ENCODE measurements at regions not wholly inside any gene's neighbourhood (a gene's known extent, or its start where the extent isn't known, plus 50 kb on each side); places are given as distances from the start of the nearest gene placed in this dataset.

- H3K9me3 Mint-ChIP-seq, result no peaks in the 10 kb centered on the region
- H3K27me3 Mint-ChIP-seq, result no peaks in the 10 kb centered on the region
- no peak for ATAC-seq (replicated peaks)
- H3K27ac Mint-ChIP-seq, result no peak overlapping the region
- no peaks in the 10 kb centered on the region for H3K36me3 Mint-ChIP-seq (ENCODE audit: low read depth)
- H3K4me3 Mint-ChIP-seq, result no peak overlapping the region
- no peaks in the 10 kb centered on the region for H3K4me1 Mint-ChIP-seq
Observed at GRCh38 chr3:148074946-148075345, 622.8 kb upstream of the AGTR1 start.

- Mint-ChIP-seq H3K9me3 (no peaks in the 10 kb centered on the region), H3K27ac (no peak overlapping the region), H3K4me1 (no peaks in the 10 kb centered on the region), H3K27me3 (no peaks in the 10 kb centered on the region), H3K4me3 (no peak overlapping the region), H3K36me3 (ENCODE audit: low read depth) (no peaks in the 10 kb centered on the region)
- ATAC-seq (replicated peaks), result no peak
Observed at GRCh38 chr3:148075771-148076716, 621.7 kb upstream of the AGTR1 start.

GRCh38 chr3:148077318-148077923 is 620.3 kb upstream of the AGTR1 start:
- ATAC-seq (replicated peaks), result no peak
- no peaks in the 10 kb centered on the region for H3K27me3 Mint-ChIP-seq

GRCh38 chr3:148077965-148078364 is 619.7 kb upstream of the AGTR1 start:
- Mint-ChIP-seq H3K4me3 (no peak overlapping the region), H3K27ac (no peak overlapping the region), H3K4me1 (no peaks in the 10 kb centered on the region), H3K27me3 (no peaks in the 10 kb centered on the region), H3K9me3 (no peaks in the 10 kb centered on the region), H3K36me3 (ENCODE audit: low read depth) (no peaks in the 10 kb centered on the region)
- no peak for ATAC-seq (replicated peaks)

More at GRCh38 chr3:148077318-148077923, 620.3 kb upstream of the AGTR1 start:
- Mint-ChIP-seq H3K36me3 (ENCODE audit: low read depth) (no peaks in the 10 kb centered on the region), H3K4me3 (no peak overlapping the region), H3K27ac (no peak overlapping the region), H3K9me3 (no peaks in the 10 kb centered on the region), H3K4me1 (no peaks in the 10 kb centered on the region)

- Mint-ChIP-seq H3K36me3 (ENCODE audit: low read depth) (no peaks in the 10 kb centered on the region), H3K27me3 (no peaks in the 10 kb centered on the region), H3K27ac (no peak overlapping the region), H3K4me1 (no peaks in the 10 kb centered on the region), H3K4me3 (no peak overlapping the region), H3K9me3 (no peaks in the 10 kb centered on the region)
- no peak for ATAC-seq (replicated peaks)
Observed at GRCh38 chr3:148078658-148079057, 619.0 kb upstream of the AGTR1 start.

GRCh38 chr3:148079370-148079769 is 618.3 kb upstream of the AGTR1 start:
- Mint-ChIP-seq H3K9me3 (no peaks in the 10 kb centered on the region), H3K27me3 (no peaks in the 10 kb centered on the region), H3K4me3 (no peak overlapping the region), H3K4me1 (no peaks in the 10 kb centered on the region), H3K27ac (no peak overlapping the region), H3K36me3 (ENCODE audit: low read depth) (no peaks in the 10 kb centered on the region)
- ATAC-seq (replicated peaks), result no peak

GRCh38 chr3:148081926-148082325 is 615.8 kb upstream of the AGTR1 start:
- no peak for ATAC-seq (replicated peaks)
- Mint-ChIP-seq H3K4me3 (no peak overlapping the region), H3K27ac (no peak overlapping the region)

GRCh38 chr3:148082506-148083280 is 615.0 kb upstream of the AGTR1 start:
- H3K36me3 Mint-ChIP-seq (ENCODE audit: low read depth), result no peaks in the 10 kb centered on the region
- H3K4me3 Mint-ChIP-seq, result no peak overlapping the region
- no peaks in the 10 kb centered on the region for H3K27me3 Mint-ChIP-seq
- H3K9me3 Mint-ChIP-seq, result no peaks in the 10 kb centered on the region
- no peaks in the 10 kb centered on the region for H3K4me1 Mint-ChIP-seq
- no peak for ATAC-seq (replicated peaks)
- no peak overlapping the region for H3K27ac Mint-ChIP-seq

More at GRCh38 chr3:148081926-148082325, 615.8 kb upstream of the AGTR1 start:
- Mint-ChIP-seq H3K27me3 (no peaks in the 10 kb centered on the region), H3K36me3 (ENCODE audit: low read depth) (no peaks in the 10 kb centered on the region), H3K9me3 (no peaks in the 10 kb centered on the region), H3K4me1 (no peaks in the 10 kb centered on the region)

GRCh38 chr3:148083526-148084182 is 614.0 kb upstream of the AGTR1 start:
- no peak overlapping the region for H3K27ac Mint-ChIP-seq
- no peaks in the 10 kb centered on the region for H3K4me1 Mint-ChIP-seq
- no peak for ATAC-seq (replicated peaks)
- H3K9me3 Mint-ChIP-seq, result no peaks in the 10 kb centered on the region
- no peaks in the 10 kb centered on the region for H3K27me3 Mint-ChIP-seq
- no peak overlapping the region for H3K4me3 Mint-ChIP-seq
- H3K36me3 Mint-ChIP-seq (ENCODE audit: low read depth), result no peaks in the 10 kb centered on the region

- H3K4me1 Mint-ChIP-seq, result no peaks in the 10 kb centered on the region
- no peak overlapping the region for H3K4me3 Mint-ChIP-seq
- no peaks in the 10 kb centered on the region for H3K27me3 Mint-ChIP-seq
- H3K27ac Mint-ChIP-seq, result no peak overlapping the region
- no peaks in the 10 kb centered on the region for H3K36me3 Mint-ChIP-seq (ENCODE audit: low read depth)
- no peaks in the 10 kb centered on the region for H3K9me3 Mint-ChIP-seq
- ATAC-seq (replicated peaks), result no peak
Observed at GRCh38 chr3:148084931-148085330, 612.8 kb upstream of the AGTR1 start.

- no peak for ATAC-seq (replicated peaks)
- no peaks in the 10 kb centered on the region for H3K36me3 Mint-ChIP-seq (ENCODE audit: low read depth)
- H3K4me1 Mint-ChIP-seq, result no peaks in the 10 kb centered on the region
- H3K4me3 Mint-ChIP-seq, result no peak overlapping the region
- H3K9me3 Mint-ChIP-seq, result no peaks in the 10 kb centered on the region
- H3K27ac Mint-ChIP-seq, result no peak overlapping the region
- H3K27me3 Mint-ChIP-seq, result no peaks in the 10 kb centered on the region
Observed at GRCh38 chr3:148087601-148088371, 609.9 kb upstream of the AGTR1 start.

- H3K4me1 Mint-ChIP-seq, result no peaks in the 10 kb centered on the region
- no peak overlapping the region for H3K4me3 Mint-ChIP-seq
- no peaks in the 10 kb centered on the region for H3K27me3 Mint-ChIP-seq
- no peak for ATAC-seq (replicated peaks)
- H3K9me3 Mint-ChIP-seq, result no peaks in the 10 kb centered on the region
- H3K36me3 Mint-ChIP-seq (ENCODE audit: low read depth), result no peaks in the 10 kb centered on the region
- no peak overlapping the region for H3K27ac Mint-ChIP-seq
Observed at GRCh38 chr3:148089171-148089570, 608.5 kb upstream of the AGTR1 start.

- no peaks in the 10 kb centered on the region for H3K27me3 Mint-ChIP-seq
- ATAC-seq (replicated peaks), result no peak
- H3K4me1 Mint-ChIP-seq, result no peaks in the 10 kb centered on the region
- H3K9me3 Mint-ChIP-seq, result no peaks in the 10 kb centered on the region
- H3K27ac Mint-ChIP-seq, result no peak overlapping the region
- no peak overlapping the region for H3K4me3 Mint-ChIP-seq
- H3K36me3 Mint-ChIP-seq (ENCODE audit: low read depth), result no peaks in the 10 kb centered on the region
Observed at GRCh38 chr3:148090156-148090555, 607.5 kb upstream of the AGTR1 start.

Measured in activated T-helper 17 cell treated with anti-CD3 and anti-CD28 coated beads, Interleukin-2, amount 50 U/mL, for 72 hours (primary cell).